ENCODE measurements at regions not wholly inside any gene's neighbourhood (a gene's known extent, or its start where the extent isn't known, plus 50 kb on each side); places are given as distances from the start of the nearest gene placed in this dataset.

- peak; percentile 37 for DNase-seq
Observed at GRCh38 chr5:67358186-67358585, 161.6 kb upstream of the CD180 start.

- DNase-seq: no peak
Observed at GRCh38 chr5:67355120-67355713, 158.6 kb upstream of the CD180 start.

GRCh38 chr5:67353500-67354450 is 157.2 kb upstream of the CD180 start:
- DNase-seq: peak; percentile 40

- peak; percentile 36 for DNase-seq
Observed at GRCh38 chr5:67350618-67351201, 154.1 kb upstream of the CD180 start.

GRCh38 chr5:67350185-67350584 is 153.6 kb upstream of the CD180 start:
- peak; percentile 6 for DNase-seq

- no peak for DNase-seq
Observed at GRCh38 chr5:67347821-67348220, 151.2 kb upstream of the CD180 start.

- no peak for DNase-seq
Observed at GRCh38 chr5:67346611-67347010, 150.0 kb upstream of the CD180 start.

- no peak for DNase-seq
Observed at GRCh38 chr5:67344870-67345269, 148.3 kb upstream of the CD180 start.

- no peak for DNase-seq
Observed at GRCh38 chr5:67343835-67344234, 147.2 kb upstream of the CD180 start.

GRCh38 chr5:67341478-67341877 is 144.9 kb upstream of the CD180 start:
- no peak for DNase-seq

GRCh38 chr5:67339219-67339767 is 142.7 kb upstream of the CD180 start:
- no peak for DNase-seq

GRCh38 chr5:67338421-67338820 is 141.8 kb upstream of the CD180 start:
- DNase-seq: peak; percentile 72

- DNase-seq: no peak
Observed at GRCh38 chr5:67337751-67338150, 141.2 kb upstream of the CD180 start.

GRCh38 chr5:67335426-67335825 is 138.8 kb upstream of the CD180 start:
- no peak for DNase-seq

GRCh38 chr5:67334373-67334772 is 137.8 kb upstream of the CD180 start:
- no peak for DNase-seq

- no peak for DNase-seq
Observed at GRCh38 chr5:67333171-67333570, 136.6 kb upstream of the CD180 start.

- DNase-seq: peak; percentile 4
Observed at GRCh38 chr5:67331296-67331925, 134.8 kb upstream of the CD180 start.

GRCh38 chr5:67319935-67320725 is 123.5 kb upstream of the CD180 start:
- DNase-seq: peak; percentile 43

- DNase-seq: no peak
Observed at GRCh38 chr5:67318746-67319145, 122.1 kb upstream of the CD180 start.

GRCh38 chr5:67317603-67318002 is 121.0 kb upstream of the CD180 start:
- DNase-seq: no peak

- DNase-seq: no peak
Observed at GRCh38 chr5:67316695-67317094, 120.1 kb upstream of the CD180 start.
